Uterus (tissue), 2 donors: ENCODE measurements at regions not wholly inside any gene's neighbourhood (a gene's known extent, or its start where the extent isn't known, plus 50 kb on each side); places are given as distances from the start of the nearest gene placed in this dataset.

Experiments
- CTCF ChIP-seq, 4 experiments: fragments of 200-600 bp in 2 of 4; fragments of 450-650 bp in 2 of 4; sonication (generic) in 2 of 4; IDR thresholded peaks; one replicate each; pipeline ENCODE4 v1.5.1; 2016 to 2019; ENCODE audit warnings: antibody characterized with exemption in 4 of 4, mild to moderate bottlenecking in 2 of 4, moderate library complexity in 1 of 4
- POLR2A ChIP-seq, 2 donors: fragments of 450-650 bp; IDR thresholded peaks; one replicate each; pipeline ENCODE4 v1.6.1; 2016; ENCODE audit warnings: antibody characterized with exemption in 2 of 2, mild to moderate bottlenecking in 1 of 2, moderate library complexity in 1 of 2

GRCh38 chr7:28304290-28304689 lies 108.0 kb upstream of the CREB5 start:
- TF ChIP-seq CTCF (IDR thresholded peaks at IDR 0.05) = no peak
- no peak for TF ChIP-seq POLR2A (IDR thresholded peaks at IDR 0.05)
